ENCODE measurements at regions not wholly inside any gene's neighbourhood (a gene's known extent, or its start where the extent isn't known, plus 50 kb on each side); places are given as distances from the start of the nearest gene placed in this dataset.

GRCh38 chr14:22485649-22486048 is 103.4 kb downstream of the DAD1 start:
- Mint-ChIP-seq H3K4me3 (peak overlapping the region; percentile 77 to 82), H3K9me3 (no peaks in the 10 kb centered on the region), H3K4me1 (no peaks in the 10 kb centered on the region), H3K27ac (peak overlapping the region in 1 of 2 donors; percentile 69), H3K27me3 (no peaks in the 10 kb centered on the region)
- ATAC-seq (no peak), DNase-seq (no peak)

- H3K4me1 Mint-ChIP-seq, result no peaks in the 10 kb centered on the region
- ATAC-seq (no peak), DNase-seq (no peak)
- no peaks in the 10 kb centered on the region for H3K9me3 Mint-ChIP-seq
- no peak overlapping the region for H3K27ac Mint-ChIP-seq
- H3K4me3 Mint-ChIP-seq, result peak overlapping the region; percentile 77 to 82
- H3K27me3 Mint-ChIP-seq, result no peaks in the 10 kb centered on the region
These were observed 103.8 kb downstream of the DAD1 start for GRCh38 chr14:22485178-22485577.

- ATAC-seq (no peak), DNase-seq (no peak)
- H3K4me1 Mint-ChIP-seq, result no peaks in the 10 kb centered on the region
- no peaks in the 10 kb centered on the region for H3K9me3 Mint-ChIP-seq
- H3K27me3 Mint-ChIP-seq, result no peaks in the 10 kb centered on the region
- H3K27ac Mint-ChIP-seq, result peak overlapping the region in 1 of 2 donors; percentile 19
- peak overlapping the region; percentile 54 to 72 for H3K4me3 Mint-ChIP-seq
These were observed 104.4 kb downstream of the DAD1 start for GRCh38 chr14:22484632-22485031.

GRCh38 chr14:22483863-22484593 is 105.0 kb downstream of the DAD1 start:
- H3K27ac Mint-ChIP-seq, result peak overlapping the region; percentile 19 to 72
- DNase-seq, result no peak

GRCh38 chr14:22482782-22483553 is 106.1 kb downstream of the DAD1 start:
- H3K27ac Mint-ChIP-seq, result peak overlapping the region in 1 of 2 donors; percentile 72
- H3K4me3 Mint-ChIP-seq, result peak overlapping the region; percentile 54 to 72
- no peaks in the 10 kb centered on the region for H3K9me3 Mint-ChIP-seq
- no peak for ATAC-seq
- no peaks in the 10 kb centered on the region for H3K27me3 Mint-ChIP-seq
- DNase-seq, result no peak
- no peaks in the 10 kb centered on the region for H3K4me1 Mint-ChIP-seq

More at GRCh38 chr14:22483863-22484593, 105.0 kb downstream of the DAD1 start:
- peak overlapping the region; percentile 54 to 72 for H3K4me3 Mint-ChIP-seq
- H3K9me3 Mint-ChIP-seq, result no peaks in the 10 kb centered on the region
- H3K4me1 Mint-ChIP-seq, result no peaks in the 10 kb centered on the region
- ATAC-seq, result no peak
- H3K27me3 Mint-ChIP-seq, result no peaks in the 10 kb centered on the region

GRCh38 chr14:22482085-22482694 is 106.8 kb downstream of the DAD1 start:
- DNase-seq (no peak), ATAC-seq (no peak)
- peak overlapping the region; percentile 40 to 95 for H3K27ac Mint-ChIP-seq
- H3K27me3 Mint-ChIP-seq, result no peaks in the 10 kb centered on the region
- H3K4me3 Mint-ChIP-seq, result peak overlapping the region; percentile 56 to 71
- H3K4me1 Mint-ChIP-seq, result no peaks in the 10 kb centered on the region
- no peaks in the 10 kb centered on the region for H3K9me3 Mint-ChIP-seq

- Mint-ChIP-seq H3K4me3 (peak overlapping the region; percentile 56 to 71), H3K27me3 (no peaks in the 10 kb centered on the region), H3K27ac (peak overlapping the region; percentile 40 to 63), H3K4me1 (no peaks in the 10 kb centered on the region), H3K9me3 (no peaks in the 10 kb centered on the region)
- DNase-seq (no peak), ATAC-seq (no peak)
These were observed 107.5 kb downstream of the DAD1 start for GRCh38 chr14:22481546-22481945.

GRCh38 chr14:22479776-22480464 is 109.1 kb downstream of the DAD1 start:
- H3K27me3 Mint-ChIP-seq, result no peaks in the 10 kb centered on the region
- H3K4me1 Mint-ChIP-seq, result no peaks in the 10 kb centered on the region
- no peak for ATAC-seq
- no peak overlapping the region for H3K27ac Mint-ChIP-seq
- H3K4me3 Mint-ChIP-seq, result peak overlapping the region; percentile 48 to 68
- no peaks in the 10 kb centered on the region for H3K9me3 Mint-ChIP-seq
- no peak for DNase-seq

GRCh38 chr14:22479132-22479531 is 109.9 kb downstream of the DAD1 start:
- Mint-ChIP-seq H3K27me3 (no peaks in the 10 kb centered on the region), H3K27ac (no peak overlapping the region), H3K4me3 (peak overlapping the region; percentile 21 to 26), H3K9me3 (no peaks in the 10 kb centered on the region), H3K4me1 (no peaks in the 10 kb centered on the region)
- DNase-seq (no peak), ATAC-seq (no peak)

GRCh38 chr14:22478670-22479069 is 110.4 kb downstream of the DAD1 start:
- DNase-seq (no peak), ATAC-seq (no peak)
- no peak overlapping the region for H3K27ac Mint-ChIP-seq
- H3K9me3 Mint-ChIP-seq, result no peaks in the 10 kb centered on the region
- H3K4me1 Mint-ChIP-seq, result no peaks in the 10 kb centered on the region
- H3K27me3 Mint-ChIP-seq, result no peaks in the 10 kb centered on the region
- H3K4me3 Mint-ChIP-seq, result peak overlapping the region in 1 of 2 donors; percentile 26

- DNase-seq (no peak), ATAC-seq (no peak)
- Mint-ChIP-seq H3K27ac (no peak overlapping the region), H3K9me3 (no peaks in the 10 kb centered on the region), H3K4me1 (no peaks in the 10 kb centered on the region), H3K4me3 (no peak overlapping the region), H3K27me3 (no peaks in the 10 kb centered on the region)
These were observed 110.8 kb downstream of the DAD1 start for GRCh38 chr14:22478247-22478646.

- Mint-ChIP-seq H3K4me1 (no peaks in the 10 kb centered on the region), H3K9me3 (no peaks in the 10 kb centered on the region), H3K4me3 (peak overlapping the region; percentile 15 to 21), H3K27ac (no peak overlapping the region), H3K27me3 (no peaks in the 10 kb centered on the region)
- ATAC-seq, result no peak
- no peak for DNase-seq
These were observed 111.3 kb downstream of the DAD1 start for GRCh38 chr14:22477569-22478194.

GRCh38 chr14:22476887-22477286 is 112.1 kb downstream of the DAD1 start:
- Mint-ChIP-seq H3K27ac (peak overlapping the region in 1 of 2 donors; percentile 52), H3K27me3 (no peaks in the 10 kb centered on the region)

GRCh38 chr14:22476005-22476751 is 112.8 kb downstream of the DAD1 start:
- DNase-seq (no peak), ATAC-seq (no peak)
- H3K27ac Mint-ChIP-seq, result no peak overlapping the region
- no peaks in the 10 kb centered on the region for H3K27me3 Mint-ChIP-seq
- no peaks in the 10 kb centered on the region for H3K9me3 Mint-ChIP-seq
- no peaks in the 10 kb centered on the region for H3K4me1 Mint-ChIP-seq
- no peak overlapping the region for H3K4me3 Mint-ChIP-seq

More at GRCh38 chr14:22476887-22477286, 112.1 kb downstream of the DAD1 start:
- no peaks in the 10 kb centered on the region for H3K4me1 Mint-ChIP-seq
- H3K4me3 Mint-ChIP-seq, result no peak overlapping the region
- no peaks in the 10 kb centered on the region for H3K9me3 Mint-ChIP-seq
- no peak for ATAC-seq
- no peak for DNase-seq

Measured in stimulated activated naive CD8-positive, alpha-beta T cell treated with anti-CD3 and anti-CD28 coated beads, Interleukin-15, amount 100 ng/mL, for 72 hours (primary cell).